GM12874 (cell line): ENCODE measurements at regions not wholly inside any gene's neighbourhood (a gene's known extent, or its start where the extent isn't known, plus 50 kb on each side); places are given as distances from the start of the nearest gene placed in this dataset.

Experiments used
- CTCF ChIP-seq: IDR thresholded peaks from 2 replicates; pipeline ENCODE4 v1.5.1; 2011; ENCODE audit warnings: low read depth, mild to moderate bottlenecking, control low read depth, low read length, moderate library complexity; ENCODE audit not compliant: insufficient read depth

- no peak for TF ChIP-seq CTCF
These were observed 137.7 kb downstream of the IRS1 start for GRCh38 chr2:226661789-226662545.

GRCh38 chr2:226660526-226660925 lies 139.1 kb downstream of the IRS1 start:
- TF ChIP-seq CTCF, result no peak

GRCh38 chr2:226660124-226660523 lies 139.5 kb downstream of the IRS1 start:
- TF ChIP-seq CTCF, result no peak

- no peak for TF ChIP-seq CTCF
These were observed 140.2 kb downstream of the IRS1 start for GRCh38 chr2:226659410-226659809.

DNA sequence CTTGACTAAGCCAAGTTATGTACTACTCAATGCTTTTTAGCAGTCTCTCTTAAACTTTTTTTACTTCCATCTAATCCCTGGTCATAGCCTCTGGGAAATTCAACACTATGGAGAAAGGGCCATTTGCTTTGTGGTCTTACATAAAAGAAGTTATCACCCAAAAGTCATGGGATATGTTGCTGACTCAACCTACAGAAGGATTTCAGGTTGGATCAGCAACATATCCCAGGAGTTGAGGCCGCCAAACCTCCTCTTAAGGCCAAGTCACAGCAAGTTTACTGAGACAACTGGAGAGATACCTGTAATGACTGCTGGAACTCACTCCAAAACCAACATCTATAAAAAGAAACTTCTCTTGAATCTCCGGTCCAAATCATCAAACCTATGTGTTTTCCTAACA lies 141.1 kb downstream of the IRS1 start:
- TF ChIP-seq CTCF, result no peak

DNA sequence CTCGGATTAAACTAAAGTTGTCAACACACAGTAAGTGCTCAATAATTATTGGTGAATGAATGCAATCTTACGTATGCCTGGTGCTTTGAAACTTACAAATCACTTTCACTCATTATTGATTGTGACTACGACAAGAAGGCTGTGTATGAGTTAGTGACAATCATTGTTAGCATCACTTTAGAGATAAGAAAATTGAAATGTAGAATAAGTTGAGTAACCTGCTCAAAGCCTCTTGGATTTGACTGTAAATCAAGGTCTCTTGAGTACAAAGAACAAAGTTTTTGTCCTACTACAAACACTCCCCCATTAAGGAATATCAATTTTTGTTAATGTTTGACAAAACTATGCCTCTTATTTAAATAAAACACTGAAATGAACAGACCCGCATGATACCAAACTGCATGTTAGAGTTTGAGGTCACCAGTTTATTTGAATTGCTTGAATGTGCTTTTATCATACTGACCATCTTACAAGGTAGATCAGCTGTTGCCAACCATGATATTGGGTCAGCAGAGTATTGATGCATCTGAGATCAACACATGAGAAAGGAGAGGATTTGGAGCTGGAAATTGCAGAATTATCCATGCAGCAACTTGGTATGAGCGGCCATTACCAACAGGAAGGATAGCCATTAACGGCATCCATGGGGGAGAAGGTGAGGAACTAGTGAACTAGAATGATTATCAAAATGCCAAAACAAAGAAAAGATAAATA lies 142.1 kb downstream of the IRS1 start:
- TF ChIP-seq CTCF, result no peak

DNA sequence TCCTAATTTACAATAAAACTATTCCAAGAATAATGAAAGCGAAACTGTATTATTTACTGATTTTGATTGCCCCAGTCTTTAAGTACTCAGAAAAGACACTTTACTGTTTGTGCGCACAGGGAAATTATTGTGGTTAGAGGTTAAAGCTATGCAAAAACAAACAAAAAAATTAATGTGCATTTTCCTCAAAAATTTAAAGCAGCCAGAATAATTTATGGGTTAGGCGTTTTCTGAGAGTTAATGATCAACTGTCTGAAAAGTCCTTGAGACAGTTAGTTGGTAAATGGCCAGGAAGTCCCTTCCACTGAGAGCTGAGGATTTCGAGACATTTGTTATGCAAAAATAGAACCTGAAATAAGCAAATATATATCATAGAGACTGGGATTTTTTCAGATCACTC lies 143.3 kb downstream of the IRS1 start:
- TF ChIP-seq CTCF, result no peak
